ENCODE measurements at regions not wholly inside any gene's neighbourhood (a gene's known extent, or its start where the extent isn't known, plus 50 kb on each side); places are given as distances from the start of the nearest gene placed in this dataset.

GRCh38 chr17:45732926-45733505, 51.1 kb upstream of the CRHR1 start:
- TF ChIP-seq CTCF (IDR thresholded peaks at IDR 0.05; ENCODE audit: low read depth, low read length): no peak
- no peak for DNase-seq (ENCODE audit: low read depth in 1 of 2, low spot score in 1 of 2)
- Histone ChIP-seq H3K27me3 (peaks cover 2% of the 10 kb centered on the region), H3K9me3 (ENCODE audit: low read depth) (no peaks in the 10 kb centered on the region), H3K4me1 (ENCODE audit: low read depth) (no peaks in the 10 kb centered on the region), H3K36me3 (no peaks in the 10 kb centered on the region), H3K4me3 (no peak overlapping the region), H3K27ac (no peak overlapping the region)

- no peak for TF ChIP-seq CTCF (IDR thresholded peaks at IDR 0.05; ENCODE audit: low read depth, low read length)
- Histone ChIP-seq H3K4me3 (no peak overlapping the region), H3K9me3 (ENCODE audit: low read depth) (no peaks in the 10 kb centered on the region), H3K4me1 (ENCODE audit: low read depth) (no peaks in the 10 kb centered on the region), H3K27ac (no peak overlapping the region), H3K27me3 (peaks cover 2% of the 10 kb centered on the region), H3K36me3 (no peaks in the 10 kb centered on the region)
- no peak for DNase-seq (ENCODE audit: low read depth in 1 of 2, low spot score in 1 of 2)
Measured at GRCh38 chr17:45733781-45734180, 50.3 kb upstream of the CRHR1 start.
